H1 (cell line): ENCODE measurements at regions not wholly inside any gene's neighbourhood (a gene's known extent, or its start where the extent isn't known, plus 50 kb on each side); places are given as distances from the start of the nearest gene placed in this dataset.

Source experiments
- CHD1 ChIP-seq: IDR thresholded peaks from 2 replicates; pipeline ENCODE4 v1.6.1; 2012; ENCODE audit warnings: low read depth, low read length, improper control_type of control experiment
- USF2 ChIP-seq: IDR thresholded peaks from 2 replicates; pipeline ENCODE4 v1.6.1; 2011; ENCODE audit warnings: low read length, improper control_type of control experiment

- TF ChIP-seq CHD1: no peak
- TF ChIP-seq USF2: no peak
- TF ChIP-seq, all 59 proteins: peak for 0
Measured at GRCh38 chr12:25787701-25788100, 170.8 kb upstream of the RASSF8 start (continued).
